ENCODE measurements at regions not wholly inside any gene's neighbourhood (a gene's known extent, or its start where the extent isn't known, plus 50 kb on each side); places are given as distances from the start of the nearest gene placed in this dataset.

DNA sequence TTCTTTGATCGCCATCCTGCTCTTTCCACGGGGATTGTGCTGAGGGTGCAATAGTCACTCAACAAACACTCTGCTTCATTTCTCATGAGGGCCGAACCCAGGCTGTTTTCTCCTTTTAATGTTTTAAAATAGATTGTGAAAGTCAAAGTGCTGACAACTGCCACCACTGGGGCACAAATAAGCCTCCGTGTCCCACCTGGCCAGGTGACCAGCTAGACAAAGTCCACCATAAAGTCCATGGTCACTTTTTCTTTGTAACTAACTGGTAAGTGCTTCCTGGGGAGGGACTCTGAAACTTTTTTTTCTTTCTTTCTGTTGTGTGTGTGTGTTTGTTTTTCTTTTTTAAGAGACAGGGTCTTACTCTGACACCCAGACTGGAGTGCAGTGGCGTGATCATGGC lies 219.8 kb downstream of the LY86 start:
- TF ChIP-seq, protein P1, sequence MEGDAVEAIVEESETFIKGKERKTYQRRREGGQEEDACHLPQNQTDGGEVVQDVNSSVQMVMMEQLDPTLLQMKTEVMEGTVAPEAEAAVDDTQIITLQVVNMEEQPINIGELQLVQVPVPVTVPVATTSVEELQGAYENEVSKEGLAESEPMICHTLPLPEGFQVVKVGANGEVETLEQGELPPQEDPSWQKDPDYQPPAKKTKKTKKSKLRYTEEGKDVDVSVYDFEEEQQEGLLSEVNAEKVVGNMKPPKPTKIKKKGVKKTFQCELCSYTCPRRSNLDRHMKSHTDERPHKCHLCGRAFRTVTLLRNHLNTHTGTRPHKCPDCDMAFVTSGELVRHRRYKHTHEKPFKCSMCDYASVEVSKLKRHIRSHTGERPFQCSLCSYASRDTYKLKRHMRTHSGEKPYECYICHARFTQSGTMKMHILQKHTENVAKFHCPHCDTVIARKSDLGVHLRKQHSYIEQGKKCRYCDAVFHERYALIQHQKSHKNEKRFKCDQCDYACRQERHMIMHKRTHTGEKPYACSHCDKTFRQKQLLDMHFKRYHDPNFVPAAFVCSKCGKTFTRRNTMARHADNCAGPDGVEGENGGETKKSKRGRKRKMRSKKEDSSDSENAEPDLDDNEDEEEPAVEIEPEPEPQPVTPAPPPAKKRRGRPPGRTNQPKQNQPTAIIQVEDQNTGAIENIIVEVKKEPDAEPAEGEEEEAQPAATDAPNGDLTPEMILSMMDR (IDR thresholded peaks at IDR 0.05; ENCODE audit: low read depth, low read length) = no peak
- no peak overlapping the region for H3K4me3 ChIP-seq (ENCODE audit: low read depth, low read length)
- no peaks in the 10 kb centered on the region for H3K36me3 ChIP-seq
- DNase-seq = no peak
- H3K27me3 ChIP-seq = peaks cover 12% of the 10 kb centered on the region
- H3K4me1 ChIP-seq = no peaks in the 10 kb centered on the region
- no peaks in the 10 kb centered on the region for H3K9me3 ChIP-seq

DNA sequence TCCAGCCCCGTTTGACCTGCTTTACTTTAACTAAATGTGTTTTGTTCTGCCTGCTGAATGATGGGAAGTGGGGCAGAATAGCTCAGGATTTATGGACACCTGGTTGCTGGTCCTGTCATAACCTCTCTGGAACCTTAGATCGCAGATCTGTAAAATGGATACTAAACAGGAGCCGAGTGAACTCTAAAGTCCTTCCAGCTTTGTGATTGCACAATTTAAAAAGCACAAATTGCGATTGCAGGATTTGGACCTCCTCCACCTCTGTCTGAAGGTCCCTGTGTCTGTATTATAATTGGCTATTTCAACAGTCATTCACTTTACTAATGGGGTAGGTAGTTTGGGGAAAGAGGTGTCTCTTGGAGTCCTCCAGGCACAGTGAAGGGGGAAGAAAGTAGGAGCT lies 220.4 kb downstream of the LY86 start:
- no peaks in the 10 kb centered on the region for H3K4me1 ChIP-seq
- TF ChIP-seq, protein P1 (IDR thresholded peaks at IDR 0.05; ENCODE audit: low read depth, low read length) = no peak
- DNase-seq = no peak
- H3K4me3 ChIP-seq (ENCODE audit: low read depth, low read length) = no peak overlapping the region
- peaks cover 12% of the 10 kb centered on the region for H3K27me3 ChIP-seq
- H3K36me3 ChIP-seq = no peaks in the 10 kb centered on the region
- H3K9me3 ChIP-seq = no peaks in the 10 kb centered on the region

DNA sequence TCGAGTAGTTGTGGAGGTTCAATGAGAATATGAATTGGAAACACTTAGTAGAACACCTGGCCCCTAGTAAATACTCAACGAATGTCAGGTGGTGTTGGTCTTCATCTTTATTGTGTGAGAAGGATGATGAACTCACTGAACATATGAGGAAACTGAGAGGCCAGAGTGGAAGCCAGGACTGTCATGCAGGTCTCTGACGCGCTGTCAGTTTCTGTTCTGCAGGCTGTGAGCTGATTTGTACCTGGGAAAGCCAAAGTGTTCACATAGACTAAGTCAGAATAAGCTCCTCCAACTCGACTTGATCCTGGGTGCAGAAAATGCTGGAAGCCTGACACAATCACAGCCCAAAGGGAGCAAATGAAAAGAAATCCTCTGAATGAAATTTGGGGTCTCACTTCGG lies 222.2 kb downstream of the LY86 start:
- no peaks in the 10 kb centered on the region for H3K36me3 ChIP-seq
- no peak for DNase-seq
- no peak overlapping the region for H3K4me3 ChIP-seq (ENCODE audit: low read depth, low read length)
- TF ChIP-seq, protein P1 (IDR thresholded peaks at IDR 0.05; ENCODE audit: low read depth, low read length) = no peak
- H3K27me3 ChIP-seq = peaks cover 12% of the 10 kb centered on the region
- H3K9me3 ChIP-seq = no peaks in the 10 kb centered on the region
- H3K4me1 ChIP-seq = no peaks in the 10 kb centered on the region

DNA sequence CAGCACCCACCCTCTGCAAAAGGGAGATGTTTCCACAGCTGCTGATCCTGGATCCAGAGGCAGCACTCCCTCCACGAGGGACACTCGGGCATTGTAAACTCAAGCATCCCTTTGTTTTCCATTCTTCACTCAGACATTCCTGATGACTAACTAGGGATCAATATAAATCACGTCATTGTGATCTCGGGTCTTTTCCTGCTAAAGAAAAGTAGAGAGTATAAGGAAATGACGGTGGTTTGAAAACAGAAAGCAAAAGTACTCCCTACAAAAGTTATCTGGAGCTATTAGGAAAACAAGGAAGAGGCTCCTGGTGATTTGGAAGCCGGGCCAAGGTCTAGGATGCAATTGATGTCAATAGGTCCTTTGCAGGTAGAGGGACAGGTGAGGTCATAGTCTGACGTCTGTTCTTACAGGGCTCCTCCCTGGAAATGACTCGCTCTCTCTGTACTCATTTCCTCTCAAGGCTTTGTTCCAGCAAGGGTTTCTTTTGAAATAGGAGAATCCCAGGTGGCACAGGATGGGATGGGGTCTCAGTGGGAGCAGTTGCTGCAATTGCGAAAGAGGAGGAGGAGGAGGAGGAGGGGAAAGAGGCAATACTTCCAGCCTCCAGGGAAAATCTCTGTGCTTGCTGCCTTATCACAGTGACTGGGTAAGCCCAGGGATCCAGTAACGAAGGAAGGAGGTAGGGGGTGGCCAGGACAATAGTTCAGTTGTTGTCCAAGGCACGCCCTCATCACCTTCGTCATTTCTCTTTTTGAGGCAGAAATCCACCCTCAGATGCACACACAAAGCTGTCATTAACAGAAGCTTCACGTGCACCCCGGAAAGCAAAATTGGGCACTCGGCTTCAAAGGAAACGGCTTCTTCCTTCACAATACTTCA lies 222.8 kb downstream of the LY86 start:
- Histone ChIP-seq H3K4me3 (ENCODE audit: low read depth, low read length) (no peak overlapping the region), H3K27me3 (peaks cover 12% of the 10 kb centered on the region), H3K9me3 (no peaks in the 10 kb centered on the region), H3K4me1 (no peaks in the 10 kb centered on the region), H3K36me3 (no peaks in the 10 kb centered on the region)
- DNase-seq = no peak
- TF ChIP-seq, protein P1 (IDR thresholded peaks at IDR 0.05; ENCODE audit: low read depth, low read length) = no peak

DNA sequence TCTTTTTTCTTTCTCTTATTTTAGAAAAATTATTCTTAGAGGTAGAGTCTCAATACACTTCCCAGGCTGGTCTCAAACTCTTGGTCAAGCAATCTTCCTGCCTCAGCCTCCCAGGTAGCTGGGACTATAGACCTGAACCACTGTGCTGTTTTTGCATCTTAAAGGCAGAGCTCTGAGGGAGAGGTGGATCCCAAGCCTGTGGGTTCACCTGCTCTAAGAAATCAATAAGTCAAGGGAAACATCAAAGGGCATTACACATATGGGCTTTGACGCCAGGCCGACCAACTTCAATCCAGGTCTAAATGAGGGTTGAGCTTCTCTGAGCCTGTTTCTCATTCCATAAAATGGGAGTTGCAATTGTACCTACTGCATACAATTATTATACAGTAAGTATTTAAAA lies 223.9 kb downstream of the LY86 start:
- TF ChIP-seq, protein P1 (IDR thresholded peaks at IDR 0.05; ENCODE audit: low read depth, low read length) = no peak
- H3K27me3 ChIP-seq = peaks cover 10% of the 10 kb centered on the region
- no peak overlapping the region for H3K4me3 ChIP-seq (ENCODE audit: low read depth, low read length)
- no peak for DNase-seq
- no peaks in the 10 kb centered on the region for H3K4me1 ChIP-seq
- H3K36me3 ChIP-seq = no peaks in the 10 kb centered on the region
- no peaks in the 10 kb centered on the region for H3K9me3 ChIP-seq

DNA sequence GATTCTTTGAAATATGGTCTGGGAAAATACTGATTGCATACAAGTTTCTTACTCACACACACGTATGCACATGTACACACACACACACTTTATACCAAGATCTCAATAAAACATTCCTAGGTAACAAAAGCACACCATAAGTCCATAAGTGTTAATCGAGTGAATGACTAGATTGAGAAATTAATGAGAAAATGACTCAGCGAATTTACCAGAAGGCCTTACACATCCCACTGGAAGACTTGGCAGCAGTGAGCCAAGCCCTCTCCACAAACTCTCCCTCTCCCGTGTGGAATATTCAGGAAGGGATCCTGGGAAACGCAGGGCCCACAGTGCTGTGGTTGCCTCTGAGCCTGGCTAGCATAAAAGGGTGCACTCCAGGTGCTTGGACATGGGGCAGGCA lies 227.2 kb downstream of the LY86 start:
- H3K36me3 ChIP-seq = no peaks in the 10 kb centered on the region
- DNase-seq = no peak
- H3K4me1 ChIP-seq = no peaks in the 10 kb centered on the region
- TF ChIP-seq, protein P1 (IDR thresholded peaks at IDR 0.05; ENCODE audit: low read depth, low read length) = no peak
- H3K4me3 ChIP-seq (ENCODE audit: low read depth, low read length) = no peak overlapping the region
- H3K27me3 ChIP-seq = 0 out of 2 replicates have a peak, but pooled peaks cover 4% of the 10 kb centered on the region
- H3K9me3 ChIP-seq = no peaks in the 10 kb centered on the region
